NT2/D1 (cell line): ENCODE measurements at regions not wholly inside any gene's neighbourhood (a gene's known extent, or its start where the extent isn't known, plus 50 kb on each side); places are given as distances from the start of the nearest gene placed in this dataset.
"Not testable (repeated sequence)": the region's sequence is repeated elsewhere in the genome, so short reads cannot be mapped to it uniquely, and the experiment has no call there.

Experiments used
- DNase-seq: peaks from one replicate; pipeline ENCODE4 v3.0.0-alpha.2; 2011; ENCODE audit warnings: low read depth, low spot score
- H3K27me3 ChIP-seq: 2 replicates; pipeline ENCODE4 v1.6.0; 2011; ENCODE audit warnings: mild to moderate bottlenecking; ENCODE audit not compliant: insufficient read length, insufficient read depth
- H3K36me3 ChIP-seq: 2 replicates; pipeline ENCODE4 v1.6.1; 2011; ENCODE audit warnings: mild to moderate bottlenecking, low read length, mixed read lengths; ENCODE audit not compliant: insufficient read depth, insufficient read length
- H3K4me1 ChIP-seq: 2 replicates; pipeline ENCODE4 v1.5.1; 2011; ENCODE audit not compliant: insufficient read depth, insufficient read length
- H3K4me3 ChIP-seq: 2 replicates; pipeline ENCODE4 v1.5.1; 2011; ENCODE audit warnings: low read depth; ENCODE audit not compliant: insufficient read length
- H3K9ac ChIP-seq: 2 replicates; pipeline ENCODE4 v1.6.0; 2011; ENCODE audit warnings: low read depth; ENCODE audit not compliant: insufficient read length
- H3K9me3 ChIP-seq: 2 replicates; pipeline ENCODE4 v1.5.1; 2011; ENCODE audit warnings: mild to moderate bottlenecking, low read length; ENCODE audit not compliant: insufficient read depth
- SUZ12 ChIP-seq: IDR thresholded peaks from 2 replicates; pipeline ENCODE4 v1.6.1; 2011; ENCODE audit not compliant: insufficient read length, insufficient read depth; ENCODE audit errors: extremely low read depth
- YY1 ChIP-seq: IDR thresholded peaks from 2 replicates; pipeline ENCODE4 v1.6.1; 2011; ENCODE audit not compliant: insufficient read length, insufficient read depth
- ZNF274 ChIP-seq: IDR thresholded peaks from 2 replicates; pipeline ENCODE4 v1.6.1; 2011; ENCODE audit warnings: mild to moderate bottlenecking, low read depth, low read length

- no peaks in the 10 kb centered on the region for H3K4me1 ChIP-seq
- no peak for TF ChIP-seq ZNF274
- TF ChIP-seq YY1 = no peak
- TF ChIP-seq SUZ12 = no peak
- H3K9me3 ChIP-seq = no peaks in the 10 kb centered on the region
- H3K36me3 ChIP-seq = no peaks in the 10 kb centered on the region
- no peak for DNase-seq
- no peak overlapping the region for H3K9ac ChIP-seq
- H3K4me3 ChIP-seq = no peak overlapping the region
- no peaks in the 10 kb centered on the region for H3K27me3 ChIP-seq
Measured at GRCh38 chr2:104977958-104978357, 59.9 kb upstream of the MRPS9 start.

GRCh38 chr2:104979786-104980185 lies 58.1 kb upstream of the MRPS9 start:
- H3K27me3 ChIP-seq, H3K4me3 ChIP-seq, H3K9ac ChIP-seq, DNase-seq, H3K9me3 ChIP-seq, H3K4me1 ChIP-seq, H3K36me3 ChIP-seq: not testable (repeated sequence)

- Histone ChIP-seq H3K36me3 (no peaks in the 10 kb centered on the region), H3K9me3 (no peaks in the 10 kb centered on the region), H3K4me3 (no peak overlapping the region), H3K4me1 (no peaks in the 10 kb centered on the region), H3K27me3 (no peaks in the 10 kb centered on the region), H3K9ac (no peak overlapping the region)
- DNase-seq = no peak
- no peak for TF ChIP-seq SUZ12
- TF ChIP-seq ZNF274 = no peak
- no peak for TF ChIP-seq YY1
Measured at GRCh38 chr2:104982111-104982510, 55.8 kb upstream of the MRPS9 start.
